T-helper 22 cell (primary cell): ENCODE measurements at regions not wholly inside any gene's neighbourhood (a gene's known extent, or its start where the extent isn't known, plus 50 kb on each side); places are given as distances from the start of the nearest gene placed in this dataset.
A peak's percentile ranks its signal among the peaks of the same experiment; 100 is the strongest.
"Not testable (repeated sequence)": the region's sequence is repeated elsewhere in the genome, so short reads cannot be mapped to it uniquely, and the experiment has no call there.

Experiments
- DNase-seq: peaks from one replicate; pipeline ENCODE4 v3.0.0-alpha.2; 2020; ENCODE audit warnings: low read depth

DNA sequence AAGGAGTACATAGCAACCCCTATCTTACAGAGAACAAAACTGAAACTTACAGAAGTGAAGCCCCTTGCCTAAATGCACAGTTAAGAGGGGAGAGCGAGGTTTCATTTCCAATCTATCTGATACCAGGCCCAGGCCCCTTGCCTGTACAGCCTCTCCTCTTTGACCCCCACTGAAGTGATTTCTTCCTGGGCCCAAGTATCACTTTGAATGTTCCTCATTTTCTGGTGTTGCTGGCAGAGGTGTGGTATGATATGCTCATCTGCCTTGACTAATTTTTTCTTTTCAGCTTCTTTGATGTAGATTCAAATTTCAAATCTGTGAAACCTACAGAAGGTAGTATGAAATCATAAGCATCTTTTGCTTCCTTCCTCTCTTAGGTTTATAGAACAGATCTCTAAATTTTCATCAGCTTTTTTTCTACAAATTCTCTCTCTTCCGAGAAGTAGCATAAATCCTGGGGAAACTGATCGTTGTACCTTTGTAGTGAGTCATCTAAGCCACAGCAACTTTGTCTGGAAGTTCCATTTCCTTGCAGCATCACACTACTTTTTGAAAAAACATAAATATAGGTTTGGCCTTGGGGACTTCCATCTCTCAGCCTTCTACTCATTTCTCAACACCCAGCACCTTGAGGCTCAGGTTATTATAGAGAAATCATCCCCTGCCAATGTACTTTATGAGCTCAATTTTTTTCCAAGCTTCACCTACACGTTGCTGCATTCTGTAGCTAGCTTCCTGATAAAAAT, 402.4 kb upstream of the PTGER4 start:
- no peak for DNase-seq

DNA sequence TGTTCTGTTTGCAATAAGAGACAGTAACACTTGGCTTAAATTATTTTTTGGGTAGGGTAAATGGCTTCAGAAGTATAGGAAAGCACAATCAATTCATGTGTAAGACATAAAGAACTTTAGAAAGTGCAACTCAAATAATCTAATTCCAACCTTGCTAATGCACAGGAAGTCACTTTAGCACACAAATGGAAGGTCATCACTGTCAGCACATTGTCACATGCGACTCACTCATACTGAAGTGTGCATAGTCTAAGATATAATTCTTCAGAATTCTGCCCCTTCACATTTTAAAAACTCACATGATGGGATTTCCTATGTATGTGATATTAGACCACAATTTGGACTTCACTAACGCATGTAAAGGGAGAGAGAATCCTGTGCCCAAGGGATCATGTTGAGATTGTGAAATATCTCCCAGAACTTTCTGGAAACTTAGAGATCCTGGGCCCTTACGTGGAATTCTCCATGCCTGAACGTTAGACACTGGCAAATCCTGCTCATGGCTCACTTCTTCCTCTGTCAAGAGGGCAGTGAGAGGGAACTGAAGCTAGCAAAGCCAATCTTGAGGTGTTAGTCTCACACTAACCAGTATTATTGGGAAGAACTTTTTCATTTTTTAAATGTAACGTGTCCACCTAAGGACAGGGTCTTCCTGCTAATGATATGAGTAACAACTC, 403.2 kb upstream of the PTGER4 start:
- no peak for DNase-seq

DNA sequence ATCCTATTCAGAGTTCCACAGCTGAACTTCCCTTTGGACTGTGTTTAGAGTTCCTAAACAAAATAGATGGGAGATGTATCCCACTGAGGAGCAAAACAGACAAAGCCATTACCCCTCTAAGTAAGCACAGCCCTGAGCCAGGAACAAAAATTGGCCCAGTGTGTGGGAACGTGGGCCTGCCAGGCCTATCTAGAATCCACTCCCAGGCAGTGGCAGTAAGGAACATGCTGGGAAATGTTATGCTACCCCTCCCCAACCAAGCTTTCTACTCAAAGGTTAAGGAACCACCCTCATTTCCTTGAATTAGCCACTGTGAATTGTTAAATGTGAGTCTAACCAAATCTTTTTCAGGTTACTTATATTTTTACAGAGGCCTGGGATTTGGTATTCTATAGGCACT, 405.1 kb upstream of the PTGER4 start:
- DNase-seq, result no peak

DNA sequence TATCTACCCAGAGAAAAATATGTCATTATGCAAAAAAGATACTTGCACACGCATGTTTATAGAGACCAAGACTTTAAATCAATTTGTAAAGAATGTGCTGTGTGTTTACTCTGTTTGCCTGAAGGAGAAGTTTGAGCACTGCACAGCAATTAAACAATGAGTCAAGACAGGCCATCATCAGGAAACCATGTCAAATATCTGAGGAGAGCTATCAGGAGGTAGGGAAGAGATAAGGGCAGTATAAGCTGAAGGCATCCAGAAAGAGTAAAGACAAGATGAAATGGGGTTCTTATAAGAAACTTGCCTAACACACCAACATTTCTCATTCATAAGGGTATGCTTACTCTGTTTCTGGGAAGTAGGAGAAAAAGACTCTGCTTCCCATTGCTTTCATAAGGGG, 405.8 kb upstream of the PTGER4 start:
- no peak for DNase-seq

DNA sequence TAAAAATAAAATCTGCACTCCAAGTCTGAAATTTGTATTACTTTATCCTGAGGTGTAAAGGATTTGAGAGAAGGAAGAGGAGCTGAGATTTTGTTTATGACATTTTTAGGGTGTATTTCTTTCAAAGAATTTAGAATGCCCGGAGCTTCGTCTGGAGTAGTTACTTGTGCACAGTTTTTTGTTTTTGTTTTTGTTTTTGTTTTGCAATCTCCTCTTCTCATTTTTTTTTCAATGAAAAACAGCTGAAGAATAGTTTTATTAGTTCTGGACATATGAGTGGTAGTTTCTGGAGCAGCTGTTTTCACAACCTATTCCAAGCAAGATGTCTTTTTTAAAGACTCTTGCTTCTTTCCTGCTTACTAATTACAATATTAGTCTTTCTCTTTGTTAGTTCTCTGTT, 408.2 kb upstream of the PTGER4 start:
- DNase-seq, result no peak

DNA sequence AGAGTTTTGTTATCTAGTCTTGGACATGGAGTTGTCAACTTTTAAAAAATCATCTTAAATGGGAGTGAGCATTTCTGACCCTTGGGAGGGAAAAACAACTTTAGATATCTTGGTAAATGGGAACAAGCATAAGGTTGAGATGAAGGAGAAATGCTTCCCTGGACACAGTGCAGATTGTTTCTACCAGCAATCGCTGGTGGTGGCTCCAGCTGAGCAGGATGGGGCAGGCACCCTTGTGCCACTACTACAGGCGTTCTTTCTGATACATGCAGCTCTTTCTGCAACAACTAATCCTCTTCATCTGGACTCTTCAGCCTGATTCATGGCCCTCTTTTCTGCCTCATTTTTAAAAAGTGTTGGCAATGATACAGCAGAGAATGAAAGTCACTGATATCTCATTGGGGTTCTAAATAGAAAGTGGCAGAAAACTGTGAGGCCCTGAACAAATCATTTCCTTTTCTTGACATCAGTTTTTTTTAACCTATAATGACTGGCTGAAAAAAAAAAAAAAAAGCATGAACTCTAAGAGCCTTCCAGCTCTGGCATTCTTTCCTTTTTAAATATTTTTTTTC, 409.4 kb upstream of the PTGER4 start:
- DNase-seq, result no peak

DNA sequence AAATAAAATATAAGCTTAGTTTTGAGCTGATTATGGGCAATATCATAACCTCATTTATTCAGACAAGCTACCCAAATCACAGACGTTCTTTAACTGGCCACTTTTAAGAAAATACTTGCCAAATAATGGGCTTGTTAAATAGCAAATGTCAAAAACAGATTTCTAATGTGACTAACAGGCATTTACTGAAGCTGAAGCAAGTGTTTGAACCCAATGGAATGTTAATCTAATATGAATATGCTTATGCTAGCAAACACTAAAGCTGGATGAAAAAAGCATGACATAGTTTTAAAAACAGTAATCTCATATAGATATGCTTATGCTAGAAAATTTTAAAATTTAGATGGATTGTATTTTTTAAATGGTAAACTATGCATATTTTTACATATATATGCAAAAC, 411.6 kb upstream of the PTGER4 start:
- DNase-seq, result no peak

DNA sequence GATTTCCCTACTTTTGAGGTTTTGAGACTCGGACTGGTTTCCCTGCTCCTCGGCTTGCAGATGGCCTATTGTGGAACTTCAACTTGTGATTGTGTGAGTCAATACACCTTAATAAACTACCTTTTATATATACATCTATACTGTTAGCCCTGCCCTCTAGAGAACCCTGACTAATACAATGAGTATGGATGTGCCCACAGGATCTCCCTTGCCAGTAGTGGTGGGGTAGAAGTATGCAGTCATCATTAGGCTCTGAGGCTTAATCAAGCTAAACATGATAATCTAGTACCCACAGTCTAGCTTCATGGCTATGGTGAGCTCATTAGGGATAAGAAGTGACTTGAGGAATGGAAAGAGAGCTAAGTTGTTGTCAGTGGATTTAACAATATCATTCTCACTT, 412.8 kb upstream of the PTGER4 start:
- DNase-seq, result no peak

DNA sequence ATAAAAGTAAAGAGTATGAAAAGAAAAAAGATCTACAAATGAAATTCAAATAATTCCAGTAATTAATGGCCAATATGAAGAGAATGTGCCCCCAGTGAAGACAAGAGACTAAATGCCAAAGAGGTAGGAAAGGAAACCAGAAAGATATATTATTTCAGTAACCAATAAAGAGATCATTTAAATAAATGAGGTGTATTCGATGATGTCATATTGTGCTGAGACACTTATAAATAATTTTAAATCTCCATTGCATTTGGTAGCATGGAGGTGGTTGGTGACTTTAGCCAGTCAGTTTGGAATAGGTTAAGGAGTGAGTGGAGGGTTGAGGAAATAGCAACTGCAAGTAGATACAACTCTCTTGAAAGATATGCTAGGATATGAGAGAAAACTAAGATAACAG, 417.7 kb upstream of the PTGER4 start:
- no peak for DNase-seq

DNA sequence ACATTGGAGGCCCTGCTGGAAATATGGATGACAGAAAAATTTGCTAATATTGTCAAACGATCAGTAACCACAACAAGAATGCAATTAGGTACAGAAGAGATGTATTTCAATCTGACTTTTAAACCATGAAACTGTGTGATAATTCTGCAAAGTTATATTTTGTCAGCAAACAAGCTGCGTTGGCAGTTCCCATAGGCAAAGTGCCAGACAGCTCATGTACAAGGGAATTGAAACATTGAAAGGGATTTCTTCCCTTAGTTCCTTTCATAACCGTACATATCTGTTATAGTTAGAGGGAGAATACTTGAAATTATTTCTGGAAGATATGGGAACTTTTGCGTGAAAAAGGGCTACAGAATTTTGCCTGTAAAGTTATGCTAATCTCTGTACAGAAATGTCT, 419.4 kb upstream of the PTGER4 start:
- DNase-seq, result no peak

DNA sequence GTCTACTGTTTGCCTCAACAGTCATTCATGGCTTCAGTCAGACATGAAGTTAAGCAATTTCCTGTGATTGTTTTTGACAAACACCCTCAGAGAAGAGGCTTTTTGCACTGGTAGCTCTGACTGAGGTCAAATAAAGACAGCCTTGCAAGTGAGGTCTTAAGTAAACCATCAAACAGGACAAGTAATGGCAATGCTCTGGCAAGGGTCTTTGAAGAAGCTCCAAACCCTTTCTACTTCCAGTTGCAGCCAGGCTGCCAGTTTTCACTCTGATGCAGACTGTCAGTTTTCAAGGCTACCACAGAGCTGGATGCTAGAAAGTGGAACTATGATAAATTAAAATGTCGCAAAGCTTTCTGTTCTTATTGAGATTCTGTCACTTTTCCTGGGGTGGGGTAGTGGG, 421.5 kb upstream of the PTGER4 start:
- no peak for DNase-seq

DNA sequence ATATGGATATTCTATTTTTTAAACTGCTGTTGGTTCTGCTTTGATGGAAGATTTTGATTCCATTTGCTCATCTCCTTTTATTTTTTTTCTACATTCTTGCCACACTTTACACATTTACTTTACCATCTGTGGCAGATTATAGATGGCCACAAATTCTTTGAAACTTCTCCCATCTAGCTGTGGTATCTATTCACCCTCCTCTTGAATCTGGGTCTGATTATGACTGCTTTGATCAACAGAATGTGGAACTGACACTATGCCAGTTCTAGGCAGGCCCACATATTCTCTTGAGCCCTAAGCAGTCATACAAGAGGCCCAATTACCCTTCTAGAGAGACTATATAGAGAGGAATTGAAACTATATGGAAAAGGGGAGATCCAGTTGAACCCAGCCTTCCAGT, 439.0 kb upstream of the PTGER4 start:
- no peak for DNase-seq

DNA sequence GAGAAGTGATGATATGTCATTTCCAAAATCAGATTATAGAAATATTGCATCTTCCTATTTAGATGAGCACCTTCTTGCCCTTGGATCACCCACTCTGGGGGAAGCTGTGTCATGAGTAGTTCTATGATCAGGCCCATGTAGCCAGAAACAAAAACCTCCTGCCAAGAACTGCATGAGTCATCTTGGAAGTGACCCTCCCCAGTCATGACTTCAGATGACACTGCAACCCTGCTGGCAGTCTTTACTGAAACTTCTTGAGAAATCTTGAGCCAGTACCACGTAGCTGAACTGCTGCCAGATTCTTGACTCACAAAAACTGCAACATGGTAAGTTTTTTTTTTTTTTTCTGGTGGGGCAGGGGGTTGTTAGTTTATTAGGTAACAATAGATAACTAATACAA, 439.6 kb upstream of the PTGER4 start:
- DNase-seq, result no peak

DNA sequence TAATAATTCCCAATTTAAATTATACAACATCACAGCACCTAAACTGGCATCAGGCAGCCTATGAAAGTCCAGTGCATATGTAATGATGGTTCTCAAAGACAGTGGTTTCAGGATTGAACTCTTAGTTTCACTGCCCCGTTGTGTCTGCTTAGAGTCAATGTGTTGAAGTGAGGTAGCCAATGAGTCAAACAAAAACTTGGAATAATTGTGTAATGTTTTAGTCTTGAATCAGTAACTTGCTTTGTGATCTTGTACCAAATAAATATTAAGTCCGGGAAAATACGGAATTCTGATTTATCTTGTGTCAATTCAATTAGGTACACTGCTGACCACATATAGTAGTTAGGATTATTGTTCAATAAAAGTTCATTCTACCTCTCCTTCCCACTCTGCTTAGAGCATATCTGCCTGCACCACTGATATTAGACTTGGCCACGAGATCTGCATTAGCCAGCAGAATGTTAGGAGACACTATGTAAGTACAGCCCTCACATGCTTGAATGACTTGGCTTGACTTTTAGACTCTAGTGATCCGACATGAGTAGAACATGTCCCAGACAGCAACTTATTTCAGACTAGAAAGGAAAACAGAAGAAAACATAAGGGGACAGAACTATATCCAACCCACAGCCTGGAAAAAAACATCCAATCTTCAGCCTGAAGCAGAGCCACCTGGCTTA, 441.5 kb upstream of the PTGER4 start:
- no peak for DNase-seq

DNA sequence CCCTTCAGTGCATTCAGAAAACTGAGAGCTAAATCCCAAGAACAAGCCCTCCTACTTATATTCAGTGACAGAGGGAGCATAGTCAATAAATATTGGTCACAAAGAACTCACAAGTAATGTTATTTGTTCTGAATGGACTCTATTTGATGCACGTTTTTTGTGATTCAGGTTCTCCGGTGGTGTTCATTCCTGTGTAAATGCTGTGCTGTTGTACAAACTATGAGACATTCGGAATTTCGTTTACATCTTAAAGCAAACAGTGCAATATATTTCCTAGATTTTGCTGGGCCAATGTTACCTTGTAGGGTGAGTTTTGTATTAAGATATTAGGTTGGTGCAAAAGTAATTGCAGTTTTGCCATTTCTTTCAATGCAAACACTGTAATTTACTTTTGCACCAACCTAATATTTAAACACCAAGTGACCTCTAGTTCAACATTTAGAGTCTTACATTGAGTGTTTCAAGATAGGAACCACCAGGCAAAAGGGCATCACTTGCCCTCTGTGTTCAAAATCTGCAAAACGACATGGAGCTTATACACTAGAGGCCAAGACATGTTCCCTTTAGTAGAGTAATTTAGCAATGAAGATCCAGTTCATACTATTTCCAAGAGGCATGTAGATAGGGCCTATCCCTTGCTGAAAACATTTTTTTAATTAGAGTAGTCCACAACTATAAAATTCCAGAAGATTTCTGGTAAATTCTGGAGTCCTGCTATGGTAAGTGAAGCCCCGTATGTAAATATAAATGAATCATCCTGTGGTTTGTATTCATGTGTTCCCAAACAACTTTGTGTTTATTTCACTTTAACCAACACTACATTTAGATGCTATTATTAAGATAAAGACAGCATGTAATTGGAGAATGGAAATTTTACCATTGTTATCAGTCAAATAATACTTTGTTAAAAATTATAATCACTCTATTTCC, 444.0 kb upstream of the PTGER4 start:
- DNase-seq, result no peak

DNA sequence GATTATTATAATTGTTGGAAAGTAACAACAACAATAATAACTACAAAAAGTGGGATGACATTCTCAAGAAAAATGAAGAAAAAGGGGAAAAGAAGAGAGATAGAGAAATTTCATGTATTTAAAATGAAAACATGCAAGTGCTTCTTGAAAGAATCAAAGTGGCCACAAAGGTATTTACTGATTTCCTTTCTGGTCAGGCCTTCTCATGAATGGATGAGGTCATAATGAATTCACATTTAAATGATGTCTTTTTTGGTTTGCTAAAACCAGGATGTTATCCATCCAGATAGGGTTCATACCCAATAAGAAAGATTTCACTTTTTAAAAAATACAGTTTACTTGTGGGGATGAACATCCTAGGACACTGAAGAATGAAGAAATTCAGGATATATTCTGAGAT, 446.4 kb upstream of the PTGER4 start:
- DNase-seq, result no peak

DNA sequence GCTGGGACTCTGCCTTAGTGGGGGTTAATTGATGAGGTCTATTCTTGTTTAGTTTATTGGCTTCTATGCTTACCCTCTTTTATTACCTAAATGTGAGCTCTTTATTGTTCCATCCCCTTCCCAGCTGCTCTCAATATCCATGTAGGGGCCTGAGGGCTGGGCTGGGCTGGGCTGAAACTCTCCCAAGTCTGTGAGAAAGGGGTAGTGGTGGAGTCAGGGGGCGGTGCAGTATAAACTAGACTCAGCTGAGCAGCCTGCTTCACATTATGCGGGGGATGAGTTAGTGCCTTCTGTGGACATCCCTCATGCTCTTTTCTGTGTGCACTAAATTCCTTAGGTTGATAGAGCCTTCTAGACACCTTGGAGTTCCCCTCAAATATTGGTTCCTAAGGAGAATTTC, 451.8 kb upstream of the PTGER4 start:
- DNase-seq, result no peak

DNA sequence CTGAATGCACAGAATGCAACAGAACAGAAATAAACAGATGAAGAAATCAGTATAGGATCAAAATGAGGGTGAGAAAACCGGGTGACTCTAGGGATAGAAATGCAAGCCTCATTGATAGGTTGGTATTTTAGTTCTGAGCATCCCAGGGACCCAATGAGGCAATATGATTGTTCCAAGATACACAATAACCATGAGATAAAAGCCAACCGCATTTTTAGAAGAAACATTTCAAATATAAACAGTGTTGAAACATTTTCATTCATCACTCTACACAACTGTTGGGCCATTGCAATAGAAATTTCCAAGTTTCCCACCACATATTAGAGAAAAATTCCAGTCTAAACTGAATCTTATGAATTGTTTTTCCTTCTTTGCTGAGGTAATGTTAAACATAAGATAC, 452.3 kb upstream of the PTGER4 start:
- DNase-seq, result no peak

DNA sequence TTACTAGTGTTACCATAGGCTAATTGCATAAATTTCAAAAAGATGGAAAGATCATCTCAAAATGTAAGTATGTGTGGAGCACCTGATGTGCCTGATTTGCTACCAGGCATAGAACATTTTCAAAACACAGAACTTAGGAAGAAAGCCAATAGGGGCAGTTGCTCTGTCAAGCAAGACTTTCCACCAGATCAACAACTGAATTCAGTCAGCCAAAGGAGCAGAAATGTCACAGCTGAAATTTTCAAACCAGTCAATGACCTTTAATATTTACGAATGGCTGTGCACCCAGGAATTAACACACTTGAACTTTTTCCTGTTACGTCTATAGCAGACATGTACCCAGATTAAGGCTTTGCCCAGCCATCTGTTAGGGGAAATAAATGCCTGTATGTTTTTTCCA, 452.8 kb upstream of the PTGER4 start:
- DNase-seq, result no peak

DNA sequence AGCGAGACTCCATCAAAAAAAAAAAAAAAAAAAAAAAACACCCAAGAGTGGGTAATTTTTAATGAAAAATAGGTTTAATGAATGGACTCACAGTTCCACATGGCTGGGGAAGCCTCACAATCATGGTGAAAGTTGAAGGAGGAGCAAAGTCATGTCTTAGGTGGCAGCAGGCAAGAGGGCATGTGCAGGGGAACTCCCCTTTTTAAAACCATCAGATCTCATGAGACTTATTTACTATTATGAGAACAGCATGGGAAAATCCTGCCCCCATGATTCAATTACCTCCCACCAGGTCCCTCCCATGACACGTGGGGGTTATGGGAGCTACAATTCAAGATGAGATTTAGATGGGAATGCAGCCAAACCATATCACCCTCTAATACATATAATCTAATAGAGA, 454.6 kb upstream of the PTGER4 start:
- not testable (repeated sequence) for DNase-seq

DNA sequence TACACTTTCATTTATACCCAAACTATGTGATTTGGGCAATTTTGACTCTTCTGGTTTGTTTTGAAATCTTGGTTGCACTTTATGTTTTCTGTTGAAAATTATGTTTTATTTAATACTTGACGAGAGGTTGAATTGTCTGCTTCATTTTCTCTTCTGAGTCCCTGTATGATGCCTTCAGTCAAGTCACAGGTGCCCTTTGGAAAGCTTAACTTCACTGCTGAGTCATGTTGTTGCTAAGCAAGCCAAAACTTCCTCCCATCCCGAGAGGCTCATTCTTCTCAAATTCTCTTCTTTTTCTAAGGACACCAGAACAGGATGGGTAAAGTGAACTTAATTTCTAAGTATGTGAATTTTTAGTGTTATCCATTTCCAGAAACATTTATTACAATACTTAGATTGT, 455.3 kb upstream of the PTGER4 start:
- no peak for DNase-seq

DNA sequence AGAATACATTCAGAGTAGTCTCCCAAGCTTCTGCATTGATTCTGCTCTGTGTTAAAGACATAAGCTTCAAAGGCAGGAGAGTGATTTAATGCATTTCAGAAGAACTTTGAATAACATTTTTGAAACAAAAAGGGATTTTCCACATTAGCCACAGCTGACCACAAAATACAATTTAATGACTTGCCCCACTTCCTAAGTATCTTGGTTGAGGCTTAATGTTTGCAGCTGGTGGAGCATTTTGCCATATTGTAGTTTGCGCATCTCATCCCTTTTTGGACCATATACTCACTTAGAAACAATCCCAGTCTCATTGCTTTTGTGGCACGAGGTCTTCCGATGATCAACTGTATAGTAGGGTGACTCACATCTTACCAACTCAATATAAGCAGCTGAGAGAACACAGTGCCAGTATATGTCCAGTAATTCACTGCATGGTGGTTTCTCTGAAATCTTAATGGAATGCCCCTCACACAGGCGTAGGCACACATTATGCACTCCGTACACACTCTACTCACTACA, 455.8 kb upstream of the PTGER4 start:
- peak; percentile 15 for DNase-seq
